GM21381 (cell line): ENCODE measurements at regions not wholly inside any gene's neighbourhood (a gene's known extent, or its start where the extent isn't known, plus 50 kb on each side); places are given as distances from the start of the nearest gene placed in this dataset.
"Not testable (repeated sequence)": the region's sequence is repeated elsewhere in the genome, so short reads cannot be mapped to it uniquely, and the experiment has no call there.

Source experiments
- ATAC-seq: cut with Tn5 transposase; IDR thresholded peaks from one replicate; pipeline ENCODE4 v1.9.1; 2021; ENCODE audit warnings: mild to moderate bottlenecking, moderate library complexity; ENCODE audit not compliant: unreplicated experiment

DNA sequence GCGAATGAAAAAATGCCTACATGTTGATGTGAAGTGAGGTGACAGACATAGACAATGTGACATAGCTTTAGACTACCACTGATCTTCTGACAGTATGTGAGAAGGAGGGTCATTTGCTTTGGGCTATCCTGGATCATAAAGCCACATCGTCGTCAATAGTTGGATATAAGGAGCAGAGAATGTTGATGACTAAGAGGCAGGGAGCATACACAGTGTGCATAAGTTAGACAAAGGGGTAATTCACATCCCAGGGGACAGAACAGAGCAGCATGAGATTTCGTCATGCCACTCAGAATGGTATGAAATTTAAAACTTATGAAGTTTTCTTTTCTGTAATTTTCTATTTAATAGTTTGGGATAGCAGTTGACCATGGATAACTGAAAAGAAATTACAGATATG is 403.2 kb downstream of the DSC3 start:
- ATAC-seq: no peak

DNA sequence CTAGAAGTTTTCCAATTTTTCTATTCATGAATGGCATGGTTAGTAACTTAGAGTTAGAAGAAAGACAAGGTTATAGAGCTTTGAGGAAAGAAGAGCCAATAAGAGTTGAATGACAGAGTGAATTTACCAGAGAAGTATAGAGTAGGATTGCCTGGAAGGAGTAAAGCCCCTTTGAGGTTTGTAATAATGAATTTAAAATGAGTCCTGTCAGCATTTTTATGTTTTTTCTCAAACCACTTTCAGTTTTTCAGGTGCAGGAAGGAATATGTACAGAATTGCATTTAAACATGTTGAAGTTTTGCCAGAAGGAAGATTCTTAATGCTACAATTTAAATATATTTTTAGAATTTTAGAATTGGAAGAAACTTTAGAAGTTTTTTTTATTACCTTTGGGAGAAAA is 408.3 kb downstream of the DSC3 start:
- no peak for ATAC-seq

DNA sequence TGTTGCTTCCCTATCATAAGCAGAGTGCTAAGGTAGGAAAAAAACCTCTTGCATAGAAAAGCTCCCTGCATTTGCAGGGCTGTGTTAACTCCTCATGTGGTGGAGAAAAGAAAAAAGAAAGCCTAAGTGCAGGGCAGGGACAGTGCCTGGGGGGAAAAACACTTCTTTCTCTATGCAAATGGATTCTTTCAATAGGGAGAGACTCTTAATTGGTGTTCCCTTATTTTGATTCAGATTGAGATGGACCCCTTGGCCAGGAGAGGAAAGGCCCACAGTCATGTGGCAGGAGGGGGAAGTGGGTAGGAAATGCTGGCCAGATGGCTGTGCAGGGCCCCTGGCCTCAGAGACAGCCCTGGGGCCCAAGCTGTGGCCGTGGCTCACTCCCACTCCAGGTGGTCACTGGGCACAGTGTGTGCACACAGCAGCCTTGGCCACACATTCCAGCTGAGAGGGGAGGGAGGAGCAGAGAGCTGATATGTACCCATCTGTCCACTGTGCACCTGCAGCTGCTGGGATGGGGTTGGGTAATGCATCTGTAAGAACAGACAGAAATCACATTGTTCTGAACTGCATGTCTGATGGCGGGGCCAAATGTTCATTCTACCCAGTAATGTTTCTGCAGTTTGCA is 410.4 kb downstream of the DSC3 start:
- no peak for ATAC-seq

DNA sequence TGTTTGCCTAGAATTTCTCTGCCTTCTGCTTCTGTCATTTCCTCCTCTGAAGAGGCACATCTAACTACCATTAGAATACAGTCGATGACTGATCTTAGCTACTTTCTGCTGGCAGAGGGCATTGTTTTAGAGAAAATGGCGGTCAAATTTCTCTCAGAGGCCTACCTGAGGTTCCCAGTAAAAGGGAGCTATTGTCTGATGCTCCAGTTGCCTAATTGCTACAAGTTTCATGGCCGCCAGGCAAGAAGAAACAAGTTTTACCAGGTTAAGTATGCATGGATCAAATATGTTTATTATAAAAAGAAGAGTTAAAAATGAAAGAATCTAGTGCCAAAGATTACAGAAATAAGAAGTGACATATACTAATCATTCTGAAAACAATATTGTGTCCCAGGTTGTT is 416.6 kb downstream of the DSC3 start:
- no peak for ATAC-seq

DNA sequence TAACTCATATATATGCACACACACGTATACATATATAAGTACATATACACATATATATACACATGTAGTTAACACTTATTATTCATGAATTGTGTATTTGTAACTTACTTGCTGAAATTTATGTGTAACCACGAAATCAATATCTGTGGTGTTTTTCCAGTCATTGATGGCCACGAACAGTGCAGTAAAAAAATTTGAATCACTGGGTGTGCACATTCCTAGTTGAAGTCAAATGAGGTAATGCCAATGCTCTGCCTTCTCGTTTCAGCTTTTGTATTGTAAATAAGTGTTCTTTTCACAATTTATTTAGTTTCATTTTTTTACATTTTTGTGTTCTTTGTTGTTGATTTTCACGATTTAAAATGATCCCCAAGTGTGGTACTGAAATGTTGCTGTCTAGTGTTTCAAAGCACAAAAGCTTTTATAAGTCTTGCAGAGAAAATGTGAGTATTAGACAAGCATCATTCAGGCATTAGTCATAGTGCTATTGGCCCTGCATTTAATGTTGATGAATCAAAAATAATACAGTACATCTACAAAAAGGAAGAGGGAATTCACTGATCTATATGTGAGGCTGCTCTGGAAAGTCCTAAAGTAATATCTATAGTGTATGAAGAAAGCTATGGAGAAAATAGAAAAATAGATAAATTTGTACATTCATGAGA is 419.0 kb downstream of the DSC3 start:
- no peak for ATAC-seq

DNA sequence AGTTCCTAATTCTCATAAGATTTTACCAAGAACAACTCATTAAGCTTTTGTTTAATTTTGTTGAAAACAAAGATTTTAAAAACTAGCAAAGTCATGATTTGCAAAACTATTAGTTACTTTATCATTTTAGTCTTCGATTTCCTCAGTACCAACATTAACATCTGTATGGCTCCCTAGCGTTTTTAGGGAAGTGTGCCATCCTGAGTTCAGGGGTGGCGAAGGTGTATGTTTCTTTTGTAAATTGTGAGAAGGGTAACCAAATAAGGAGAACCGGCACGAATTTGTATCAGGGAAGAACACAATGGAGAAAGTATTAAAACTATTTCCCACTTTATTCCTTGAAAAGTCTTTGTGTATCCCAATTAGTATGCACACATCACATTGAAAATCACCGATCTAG is 419.9 kb downstream of the DSC3 start:
- ATAC-seq: no peak

DNA sequence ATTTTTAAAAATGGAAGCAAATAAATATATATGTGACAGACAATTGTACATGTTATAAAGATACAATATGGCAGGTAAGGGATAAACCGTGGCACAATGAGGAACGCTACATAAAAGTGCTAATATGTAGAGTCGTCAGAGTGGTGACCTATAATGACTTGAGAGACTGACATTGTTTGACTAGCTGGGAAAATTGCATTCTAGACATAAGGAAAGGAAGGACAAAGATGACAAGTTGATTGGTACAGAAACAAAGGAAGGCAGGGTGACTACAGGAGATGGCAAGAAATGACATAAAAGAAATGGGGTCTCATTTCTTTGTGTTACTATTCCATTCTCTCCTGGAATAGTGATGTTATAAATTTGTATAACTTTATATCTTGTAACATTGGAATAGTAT is 420.4 kb downstream of the DSC3 start:
- no peak for ATAC-seq

DNA sequence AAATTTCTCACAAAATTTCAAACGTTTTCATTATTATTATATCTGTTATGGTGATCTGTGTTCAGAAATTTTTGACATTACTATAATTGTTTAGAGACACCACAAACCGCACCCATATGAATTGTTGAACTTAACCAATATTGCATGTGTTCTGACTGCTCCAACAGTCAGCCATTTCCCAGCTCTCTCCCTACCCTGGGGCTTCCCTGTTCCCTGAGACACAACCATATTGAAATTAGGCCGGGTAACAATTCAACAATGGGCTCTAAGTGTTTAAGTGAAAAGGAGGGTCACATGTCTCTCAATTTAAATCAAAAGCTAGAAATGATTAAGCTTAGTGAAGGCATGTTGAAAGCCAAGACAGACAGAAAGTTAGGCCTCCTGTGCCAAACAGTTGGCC is 424.0 kb downstream of the DSC3 start:
- no peak for ATAC-seq

DNA sequence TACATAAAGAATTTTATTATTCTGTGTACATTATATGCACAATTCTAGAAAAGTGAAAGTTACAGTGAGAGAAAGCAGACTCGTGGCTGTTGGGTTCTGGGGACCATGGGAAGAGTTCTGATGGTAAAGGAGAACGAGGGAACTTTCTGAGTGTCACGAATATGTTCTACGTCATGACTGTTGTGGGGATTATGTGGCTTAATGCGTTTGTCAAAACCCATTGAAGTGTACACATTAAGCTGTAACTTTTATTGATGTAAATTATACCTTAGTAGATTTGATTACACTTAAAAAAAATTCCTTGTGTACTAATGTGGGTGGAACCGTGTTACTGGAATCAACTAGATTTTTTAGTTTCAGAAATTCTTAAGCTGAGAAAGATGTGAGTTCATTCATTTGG is 426.1 kb downstream of the DSC3 start:
- ATAC-seq: no peak

DNA sequence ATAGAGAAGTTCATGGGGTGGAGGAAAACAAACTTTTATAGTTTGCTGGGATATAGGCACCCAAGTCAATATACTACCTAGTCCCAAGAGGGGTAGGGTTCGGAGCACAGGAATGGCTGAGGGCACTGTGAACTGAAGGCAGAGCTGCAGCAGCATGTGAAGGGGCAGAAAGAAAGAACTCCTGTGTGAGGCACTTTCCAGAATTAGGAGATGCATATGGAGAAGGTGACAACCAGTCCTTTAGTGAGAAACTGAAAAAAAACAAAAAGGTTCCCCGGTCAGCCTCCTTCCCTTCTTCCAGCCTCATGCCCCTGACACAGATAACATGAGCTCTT is 429.1 kb downstream of the DSC3 start:
- no peak for ATAC-seq

DNA sequence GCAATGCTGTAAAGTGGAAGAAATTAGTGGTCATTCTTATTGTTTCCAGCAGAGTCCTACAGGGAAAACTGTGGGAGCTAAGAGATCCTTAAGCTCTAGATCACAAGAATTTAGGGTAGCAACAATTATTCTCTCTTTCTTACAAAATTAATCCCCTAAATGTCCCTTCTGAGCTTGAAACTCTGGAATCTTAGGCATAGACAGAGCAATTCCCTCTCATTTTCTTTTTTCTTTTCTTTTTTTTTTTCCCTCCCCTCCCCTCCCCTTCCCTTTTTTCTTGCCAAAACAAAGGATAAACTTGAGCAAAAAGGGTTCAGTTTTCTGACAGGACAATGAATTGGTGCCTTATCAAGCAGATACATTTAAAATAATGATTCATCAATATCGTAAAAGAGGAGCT is 441.0 kb downstream of the DSC3 start:
- no peak for ATAC-seq

DNA sequence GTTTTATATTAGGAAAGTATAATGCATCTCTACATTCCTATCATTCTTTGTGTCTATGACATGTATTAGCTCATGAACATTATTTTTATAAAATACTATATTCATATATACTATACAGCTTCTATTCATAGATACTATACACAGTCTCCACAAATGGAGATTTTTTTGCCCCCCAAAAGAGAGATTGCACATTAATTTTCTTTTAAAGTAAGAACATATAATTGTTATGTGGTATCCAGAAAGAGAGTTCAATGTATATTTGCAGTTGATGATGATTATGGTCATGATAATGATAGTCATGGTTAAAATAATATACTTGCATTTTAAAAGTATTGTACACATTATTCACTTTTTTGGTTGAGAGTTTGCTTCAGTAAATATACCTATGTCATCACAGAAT is 445.3 kb downstream of the DSC3 start:
- no peak for ATAC-seq

DNA sequence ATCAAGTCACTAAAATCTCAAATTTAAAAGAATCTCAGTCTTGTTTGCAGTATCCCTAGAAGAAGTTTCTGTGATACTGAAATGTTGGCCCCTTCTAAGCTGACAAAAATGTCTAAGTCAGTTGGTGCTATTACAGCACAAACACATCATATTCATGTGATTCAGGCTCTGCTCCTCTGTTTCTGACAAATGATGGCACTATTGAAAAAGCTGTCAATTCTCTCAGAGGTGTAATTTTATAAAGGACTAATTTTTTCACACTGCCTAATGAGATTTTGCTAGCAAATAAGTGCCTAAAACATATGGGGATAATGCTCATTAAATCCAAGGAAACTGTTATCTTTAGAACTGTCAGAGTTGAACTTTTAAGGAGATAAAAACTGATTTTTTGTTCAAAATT is 445.9 kb downstream of the DSC3 start:
- ATAC-seq: no peak

DNA sequence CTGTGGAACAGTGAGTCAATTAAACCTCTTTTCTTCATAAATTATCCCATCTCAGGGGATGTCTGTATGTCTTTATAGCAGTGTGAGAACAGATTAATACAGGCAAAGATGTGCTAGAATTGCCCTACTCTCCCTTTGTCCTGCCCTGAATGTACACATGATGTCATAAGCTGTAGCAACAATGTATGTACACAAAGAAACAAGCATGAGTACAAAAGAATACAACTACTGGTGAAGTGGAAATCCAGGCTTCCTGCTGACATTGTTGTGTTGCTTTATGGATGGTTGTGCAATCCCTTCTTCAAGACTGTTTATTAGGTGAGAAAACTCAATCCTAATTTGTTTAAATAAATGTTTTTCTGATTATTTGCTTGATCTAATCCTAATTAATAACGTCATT is 446.6 kb downstream of the DSC3 start:
- no peak for ATAC-seq

DNA sequence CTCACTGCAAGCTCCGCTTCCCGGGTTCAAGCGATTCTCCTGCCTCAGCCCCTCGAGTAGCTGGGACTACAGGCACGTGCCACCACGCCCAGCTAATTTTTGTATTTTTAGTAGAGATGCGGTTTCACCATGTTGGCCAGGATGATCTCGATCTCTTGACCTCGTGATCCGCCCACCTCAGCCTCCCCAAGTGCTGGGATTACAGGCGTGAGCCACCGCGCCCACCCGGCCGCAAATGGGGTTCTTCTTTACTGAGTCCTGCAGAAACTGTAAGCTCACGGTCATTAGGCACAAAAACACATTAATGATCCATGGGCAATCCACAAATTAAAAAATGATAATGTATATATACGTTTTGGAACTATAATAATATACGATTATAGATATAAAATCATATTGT is 447.6 kb downstream of the DSC3 start:
- not testable (repeated sequence) for ATAC-seq

DNA sequence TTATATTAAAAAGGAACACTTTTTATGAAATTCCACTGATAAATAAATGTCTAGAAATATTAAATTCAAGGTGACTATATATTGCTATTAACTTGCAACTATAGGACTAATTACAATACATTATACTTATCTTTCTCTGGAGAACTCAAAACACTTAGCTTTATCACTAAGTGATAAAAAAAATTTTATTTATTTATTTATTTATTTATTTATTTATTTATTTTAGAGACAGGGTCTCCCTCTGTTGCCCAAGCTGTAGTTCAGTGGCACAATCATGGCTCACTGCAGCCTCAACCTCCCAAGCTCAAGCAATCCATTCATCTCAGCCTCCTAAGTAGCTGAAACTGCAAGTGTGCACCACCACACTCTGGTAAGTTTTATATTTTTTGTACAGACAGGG is 451.1 kb downstream of the DSC3 start:
- ATAC-seq: no peak

DNA sequence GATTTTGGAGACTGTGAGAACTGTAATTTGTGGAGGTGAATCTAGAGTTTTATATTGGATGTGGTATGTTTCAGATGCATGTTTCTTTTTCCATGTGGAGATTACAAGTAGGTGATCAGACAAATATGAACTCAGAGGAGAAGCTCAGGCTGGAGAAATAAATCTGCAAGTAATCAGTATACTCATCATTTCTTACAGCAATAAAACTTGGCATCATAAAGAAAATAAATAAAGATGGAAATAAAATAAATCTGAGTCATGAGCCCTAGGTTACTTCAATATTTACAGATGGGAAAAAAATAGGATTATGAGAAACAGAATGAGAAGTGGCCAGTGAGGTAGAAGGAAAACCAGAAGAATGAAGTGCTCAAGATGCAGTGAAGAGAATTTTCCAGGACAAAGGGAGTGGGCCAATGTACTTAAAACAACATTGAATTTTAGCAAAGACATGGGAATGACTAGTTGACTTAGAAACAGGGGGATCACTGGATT is 453.8 kb downstream of the DSC3 start:
- no peak for ATAC-seq

DNA sequence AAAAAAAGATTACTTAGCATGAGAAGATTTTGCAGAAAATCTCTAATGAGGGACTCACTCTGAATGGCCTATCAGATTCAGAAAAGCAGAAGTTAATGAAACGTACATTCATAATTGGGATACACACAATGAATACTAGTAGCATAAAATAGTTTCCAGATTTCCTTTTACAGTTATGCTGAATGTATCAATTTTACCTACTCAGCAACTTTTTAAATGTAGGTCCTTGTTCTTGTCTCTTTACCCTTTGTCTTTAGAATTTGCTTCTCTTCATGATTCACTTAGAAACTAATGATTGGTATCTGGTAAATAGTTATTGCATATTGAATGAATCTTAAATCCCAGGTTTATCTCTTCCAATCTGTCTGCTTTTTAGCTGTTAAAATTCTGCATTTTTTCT is 458.8 kb downstream of the DSC3 start:
- ATAC-seq: no peak

DNA sequence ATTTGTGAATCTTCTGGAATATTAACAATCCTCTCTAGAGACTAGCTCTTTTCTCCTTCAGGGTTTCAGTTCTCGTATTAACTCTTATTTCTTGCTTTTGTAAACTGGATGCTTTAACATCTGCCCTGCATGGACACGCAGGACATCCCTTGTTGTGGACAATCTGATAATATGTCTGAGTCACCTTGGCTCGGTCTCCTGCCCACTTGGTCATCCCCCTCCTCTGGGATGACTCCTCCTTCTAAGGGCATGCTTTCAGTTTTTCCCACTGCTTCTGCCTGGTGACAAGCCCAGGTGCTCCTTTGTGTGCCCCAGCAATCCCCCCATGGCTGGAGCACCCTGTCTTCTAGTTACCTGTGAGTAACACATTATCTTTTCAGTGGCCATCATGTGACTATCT is 460.5 kb downstream of the DSC3 start:
- no peak for ATAC-seq

DNA sequence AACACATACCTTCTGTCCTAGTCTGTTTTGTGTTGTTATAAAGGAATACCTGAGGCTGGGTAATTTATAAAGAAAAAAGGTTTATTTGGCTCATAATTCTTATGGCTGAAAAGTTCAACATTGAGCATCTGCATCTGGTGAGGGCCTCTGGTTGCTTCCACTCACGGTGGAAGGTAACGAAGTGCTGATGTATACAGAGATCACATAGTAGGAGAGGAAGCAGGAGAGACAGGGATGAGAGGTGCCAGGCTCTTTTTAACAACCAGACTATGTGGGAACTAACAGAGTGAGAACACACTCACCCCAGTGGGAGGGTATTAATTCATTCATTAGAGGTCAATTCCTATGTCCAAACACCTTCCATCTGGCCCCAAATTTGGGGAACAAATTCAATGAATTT is 463.8 kb downstream of the DSC3 start:
- ATAC-seq: no peak

DNA sequence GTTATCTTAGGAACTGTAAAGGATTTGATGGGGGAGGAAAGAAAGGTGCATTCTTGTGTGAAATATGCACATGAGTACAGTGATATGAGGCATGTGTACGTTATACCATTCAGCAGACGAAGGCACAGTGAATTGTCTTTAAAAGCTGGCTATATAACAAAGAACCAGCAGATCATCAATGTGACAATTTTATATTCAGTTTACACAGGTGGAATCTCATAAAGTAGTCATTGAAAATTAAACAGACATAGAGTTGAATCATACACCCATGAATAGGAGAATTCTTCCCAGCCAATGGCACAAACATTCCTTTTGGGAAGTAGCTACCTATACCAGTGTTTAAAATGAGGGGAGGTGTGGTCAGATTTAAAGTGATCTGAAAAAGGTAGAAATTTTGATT is 470.3 kb downstream of the DSC3 start:
- ATAC-seq: no peak

DNA sequence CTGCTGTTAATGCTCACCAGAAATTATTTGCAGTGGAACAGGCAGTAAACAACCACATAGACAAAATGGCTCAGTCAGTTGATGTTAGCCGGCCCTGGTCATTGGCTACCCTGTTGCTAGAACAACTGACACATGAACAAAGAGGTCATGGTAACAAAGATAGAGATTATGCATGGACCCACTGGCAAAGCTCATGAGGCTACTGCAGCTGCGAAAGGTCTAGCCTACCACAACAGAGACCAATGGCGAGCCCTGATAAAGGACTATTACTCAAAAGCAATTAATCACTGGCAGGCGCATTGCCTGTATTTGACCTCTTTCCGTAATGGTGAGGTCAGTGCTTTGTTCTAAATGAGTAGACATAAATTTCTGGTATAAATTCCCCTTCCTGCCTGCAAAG is 474.2 kb downstream of the DSC3 start:
- no peak for ATAC-seq

DNA sequence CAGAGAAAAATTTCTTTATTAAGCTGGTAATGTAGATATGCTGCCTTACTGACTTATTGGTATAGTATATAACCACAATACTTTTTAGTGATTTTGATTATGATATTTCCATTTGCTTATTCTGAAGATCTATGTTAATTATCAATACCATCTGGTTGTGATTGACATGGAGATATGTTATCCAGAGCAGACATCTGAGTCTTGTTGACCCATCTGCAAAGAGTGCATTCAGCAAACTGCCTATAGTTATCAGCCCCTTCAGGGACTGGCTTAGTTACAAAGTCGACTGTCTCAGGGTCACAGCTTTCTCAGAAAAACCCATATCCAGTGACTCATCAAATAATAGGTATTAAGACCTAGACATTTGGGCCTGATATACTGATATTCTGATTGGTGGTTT is 475.7 kb downstream of the DSC3 start:
- no peak for ATAC-seq
